Loucy (cell line): ENCODE measurements at regions not wholly inside any gene's neighbourhood (a gene's known extent, or its start where the extent isn't known, plus 50 kb on each side); places are given as distances from the start of the nearest gene placed in this dataset.

Source experiments
- EZH2phosphoT487 ChIP-seq: fragments of 200-600 bp; IDR thresholded peaks from 2 replicates; pipeline ENCODE4 v1.6.1; 2018; ENCODE audit warnings: antibody characterized with exemption, mild to moderate bottlenecking, moderate library complexity, borderline replicate concordance
- TF ChIP-seq, protein P1 (sequence below): fragments of 200-600 bp; sonication (generic); conservative IDR thresholded peaks from 2 replicates; pipeline ENCODE4 v1.5.1; 2014; ENCODE audit warnings: mild to moderate bottlenecking, antibody characterized with exemption, low read length

DNA sequence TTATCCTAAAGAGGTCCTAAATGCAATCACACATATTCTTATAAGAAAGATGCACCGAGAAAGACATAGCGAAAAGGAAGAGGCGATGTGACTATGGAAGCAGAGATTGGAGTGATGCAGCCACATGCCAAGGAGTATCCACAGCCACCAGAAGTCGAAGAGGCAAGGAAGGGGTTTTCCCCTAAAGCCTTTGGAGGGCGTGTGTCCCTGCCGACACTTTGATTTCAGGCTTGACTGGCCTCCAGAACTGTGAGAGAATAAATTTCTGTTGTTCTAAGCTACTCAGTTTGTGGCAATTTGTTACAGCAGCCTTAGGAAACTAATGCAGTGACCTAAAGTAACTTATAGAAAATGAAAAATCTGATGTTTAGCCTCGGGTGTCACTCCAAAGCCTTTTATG, 179.5 kb upstream of the CITED2 start:
- TF ChIP-seq, protein P1, sequence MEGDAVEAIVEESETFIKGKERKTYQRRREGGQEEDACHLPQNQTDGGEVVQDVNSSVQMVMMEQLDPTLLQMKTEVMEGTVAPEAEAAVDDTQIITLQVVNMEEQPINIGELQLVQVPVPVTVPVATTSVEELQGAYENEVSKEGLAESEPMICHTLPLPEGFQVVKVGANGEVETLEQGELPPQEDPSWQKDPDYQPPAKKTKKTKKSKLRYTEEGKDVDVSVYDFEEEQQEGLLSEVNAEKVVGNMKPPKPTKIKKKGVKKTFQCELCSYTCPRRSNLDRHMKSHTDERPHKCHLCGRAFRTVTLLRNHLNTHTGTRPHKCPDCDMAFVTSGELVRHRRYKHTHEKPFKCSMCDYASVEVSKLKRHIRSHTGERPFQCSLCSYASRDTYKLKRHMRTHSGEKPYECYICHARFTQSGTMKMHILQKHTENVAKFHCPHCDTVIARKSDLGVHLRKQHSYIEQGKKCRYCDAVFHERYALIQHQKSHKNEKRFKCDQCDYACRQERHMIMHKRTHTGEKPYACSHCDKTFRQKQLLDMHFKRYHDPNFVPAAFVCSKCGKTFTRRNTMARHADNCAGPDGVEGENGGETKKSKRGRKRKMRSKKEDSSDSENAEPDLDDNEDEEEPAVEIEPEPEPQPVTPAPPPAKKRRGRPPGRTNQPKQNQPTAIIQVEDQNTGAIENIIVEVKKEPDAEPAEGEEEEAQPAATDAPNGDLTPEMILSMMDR = no peak
- no peak for TF ChIP-seq EZH2phosphoT487
